H1 (cell line): ENCODE measurements at regions not wholly inside any gene's neighbourhood (a gene's known extent, or its start where the extent isn't known, plus 50 kb on each side); places are given as distances from the start of the nearest gene placed in this dataset.

Experiments used
- CTCF ChIA-PET: fragments of 300-600 bp; sonication (Branson Sonifier 250); formaldehyde crosslinking; loops from one replicate; lab custom pipeline; 2021; ENCODE audit not compliant: partially characterized antibody; lab: Charles Lee
- POLR2A ChIA-PET: fragments of 300-600 bp; sonication (Branson Sonifier 250); formaldehyde crosslinking; loops from one replicate; lab custom pipeline; 2021; ENCODE audit warnings: inconsistent platforms; ENCODE audit not compliant: partially characterized antibody; lab: Charles Lee
- DNase-seq, 2 experiments: peaks; one replicate each; pipeline versions ENCODE4 v3.0.0 to v3.0.0-alpha.2; 2010 to 2022; ENCODE audit warnings: low spot score in 2 of 2, low read depth in 1 of 2, mixed read lengths in 1 of 2
- FAIRE-seq: peaks from 2 replicates; lab custom pipeline; 2011; peaks lifted over from hg19 to GRCh38; lab: Jason Lieb, UNC
- H2AFZ ChIP-seq: 2 replicates; pipeline ENCODE4 v1.8.1; 2012; ENCODE audit warnings: low read length, inconsistent platforms
- H2AK5ac ChIP-seq: 2 replicates; pipeline ENCODE4 v1.6.1; 2013; ENCODE audit warnings: low read depth, low read length
- H2BK120ac ChIP-seq: replicated peaks from 2 replicates; pipeline ENCODE3; 2013; ENCODE audit warnings: low read depth, low read length, inconsistent platforms
- H2BK12ac ChIP-seq: 2 replicates; pipeline ENCODE4 v1.6.1; 2013; ENCODE audit warnings: low read depth, low read length
- H2BK15ac ChIP-seq: 2 replicates; pipeline ENCODE4 v1.6.1; 2013; ENCODE audit warnings: low read length
- H2BK20ac ChIP-seq: 2 replicates; pipeline ENCODE4 v1.6.1; 2013; ENCODE audit warnings: low read length
- H2BK5ac ChIP-seq: 2 replicates; pipeline ENCODE4 v1.6.1; 2013; ENCODE audit warnings: low read depth, low read length
- H3K14ac ChIP-seq: 2 replicates; pipeline ENCODE4 v1.6.1; 2013; ENCODE audit warnings: inconsistent platforms; ENCODE audit not compliant: insufficient read length
- H3K18ac ChIP-seq: 2 replicates; pipeline ENCODE4 v1.6.1; 2013; ENCODE audit warnings: low read length; ENCODE audit errors: extremely low read depth
- H3K23ac ChIP-seq: 2 replicates; pipeline ENCODE4 v1.6.1; 2013; ENCODE audit warnings: inconsistent platforms; ENCODE audit not compliant: insufficient read length
- H3K23me2 ChIP-seq: 2 replicates; pipeline ENCODE4 v1.6.1; 2013; ENCODE audit warnings: low read depth, low read length
- H3K27ac ChIP-seq: 2 replicates; pipeline ENCODE4 v1.6.1; 2011; ENCODE audit warnings: low read depth, low read length, inconsistent platforms
- H3K27me3 ChIP-seq, 4 experiments: replicated peaks in 1 of 4; 1 replicate in 1 of 4; 2 replicates in 3 of 4; pipeline versions ENCODE4 v1.6.1 to v1.8.1; 2011 to 2013; ENCODE audit warnings: low read length in 3 of 4, mild to moderate bottlenecking in 3 of 4, inconsistent platforms in 2 of 4, mixed read lengths in 2 of 4, moderate library complexity in 1 of 4; ENCODE audit not compliant: control insufficient read depth in 3 of 4, insufficient read depth in 3 of 4; ENCODE audit errors: extremely low read depth in 1 of 4
- H3K36me3 ChIP-seq, 4 experiments: 2 replicates each; pipeline versions ENCODE4 v1.6.1 to v1.8.1; 2011 to 2013; ENCODE audit warnings: mild to moderate bottlenecking in 4 of 4, low read length in 3 of 4, moderate library complexity in 2 of 4, control low read depth in 1 of 4, inconsistent platforms in 1 of 4; ENCODE audit not compliant: insufficient read depth in 4 of 4, control insufficient read depth in 2 of 4
- H3K4ac ChIP-seq: replicated peaks from 2 replicates; pipeline ENCODE3; 2013; ENCODE audit warnings: low read length, low read depth, mixed read lengths, inconsistent platforms; ENCODE audit not compliant: insufficient read length
- H3K4me1 ChIP-seq, 4 experiments: replicated peaks in 1 of 4; 1 replicate in 1 of 4; 2 replicates in 3 of 4; pipeline versions ENCODE4 v1.6.1 to v1.8.1; 2011 to 2013; ENCODE audit warnings: low read length in 3 of 4, inconsistent platforms in 2 of 4, mixed read lengths in 1 of 4; ENCODE audit not compliant: insufficient read depth in 4 of 4, control insufficient read depth in 3 of 4
- H3K4me2 ChIP-seq, 2 experiments: 2 replicates each; pipeline versions ENCODE4 v1.6.1 to v1.8.1; 2011 to 2013; ENCODE audit warnings: low read depth in 2 of 2, low read length in 2 of 2, control low read depth in 1 of 2, inconsistent platforms in 1 of 2, mild to moderate bottlenecking in 1 of 2; ENCODE audit not compliant: insufficient read depth in 1 of 2
- H3K4me3 ChIP-seq, 4 experiments: fragments of 200-600, 300-600 bp in 1 of 4; sonication (generic), shearing (Covaris generic), sonication (Bioruptor Twin) in 1 of 4; 2 replicates each; pipeline versions ENCODE4 v1.5.1 to v1.8.1; 2011 to 2016; ENCODE audit warnings: low read length in 4 of 4, low read depth in 3 of 4, control low read depth in 2 of 4, inconsistent platforms in 2 of 4, mild to moderate bottlenecking in 2 of 4, mixed read lengths in 1 of 4, moderate library complexity in 1 of 4; ENCODE audit not compliant: insufficient read depth in 2 of 4; ENCODE audit errors: extremely low read depth in 1 of 4
- H3K56ac ChIP-seq: replicated peaks from 2 replicates; pipeline ENCODE3; 2013; ENCODE audit warnings: low read depth, mild to moderate bottlenecking, mixed read lengths, low read length, inconsistent platforms; ENCODE audit not compliant: insufficient read length
- H3K79me1 ChIP-seq: 2 replicates; pipeline ENCODE4 v1.6.1; 2013; ENCODE audit warnings: low read depth, low read length, control low read depth
- H3K79me2 ChIP-seq, 2 experiments: 2 replicates each; pipeline versions ENCODE4 v1.6.1 to v1.8.1; 2012 to 2013; ENCODE audit warnings: low read length in 2 of 2, mild to moderate bottlenecking in 2 of 2, inconsistent platforms in 1 of 2; ENCODE audit not compliant: insufficient read depth in 2 of 2, control insufficient read depth in 1 of 2
- H3K9ac ChIP-seq, 4 experiments: replicated peaks in 1 of 4; 1 replicate in 1 of 4; 2 replicates in 3 of 4; pipeline versions ENCODE4 v1.6.1 to v1.8.1; 2011 to 2013; ENCODE audit warnings: low read depth in 3 of 4, low read length in 3 of 4, control low read depth in 2 of 4, mild to moderate bottlenecking in 2 of 4, moderate library complexity in 2 of 4, inconsistent platforms in 1 of 4; ENCODE audit errors: extremely low read depth in 1 of 4
- H3K9me3 ChIP-seq, 2 experiments: 2 replicates each; pipeline versions ENCODE4 v1.6.1 to v1.8.1; 2012 to 2013; ENCODE audit warnings: mild to moderate bottlenecking in 2 of 2, moderate library complexity in 2 of 2, control low read depth in 1 of 2, inconsistent platforms in 1 of 2, low read depth in 1 of 2, low read length in 1 of 2, mixed read lengths in 1 of 2; ENCODE audit not compliant: insufficient read depth in 2 of 2
- H4K20me1 ChIP-seq, 2 experiments: replicated peaks in 1 of 2; 2 replicates each; pipeline versions ENCODE3 to v1.8.1; 2011 to 2013; ENCODE audit warnings: inconsistent platforms in 2 of 2, low read length in 2 of 2, mild to moderate bottlenecking in 1 of 2; ENCODE audit not compliant: insufficient read depth in 2 of 2, control insufficient read depth in 1 of 2
- H4K5ac ChIP-seq: 2 replicates; pipeline ENCODE4 v1.6.1; 2013; ENCODE audit warnings: low read length, low read depth, mixed read lengths, inconsistent platforms; ENCODE audit not compliant: insufficient read length
- H4K8ac ChIP-seq: 2 replicates; pipeline ENCODE4 v1.8.0; 2013; ENCODE audit warnings: mild to moderate bottlenecking, moderate library complexity, low read length, inconsistent platforms; ENCODE audit not compliant: insufficient read depth; ENCODE audit errors: extremely low read depth
- H4K91ac ChIP-seq: replicated peaks from 2 replicates; pipeline ENCODE3; 2013; ENCODE audit warnings: low read length, mixed read lengths, inconsistent platforms; ENCODE audit not compliant: insufficient read length
- ATF2 ChIP-seq: IDR thresholded peaks from 2 replicates; pipeline ENCODE4 v1.6.1; 2012; ENCODE audit warnings: low read length, inconsistent platforms
- BCL11A ChIP-seq, 2 experiments: IDR thresholded peaks; one replicate each; pipeline ENCODE4 v1.6.1; 2011; ENCODE audit warnings: low read depth in 2 of 2, low read length in 2 of 2, mild to moderate bottlenecking in 2 of 2
- CBX5 ChIP-seq: fragments of 300-800, 300-1000 bp; sonication (generic); IDR thresholded peaks from 2 replicates; pipeline ENCODE4 v1.7.1; 2016; ENCODE audit warnings: antibody characterized with exemption, low read length, low read depth
- CHD1 ChIP-seq: IDR thresholded peaks from 2 replicates; pipeline ENCODE4 v1.6.1; 2012; ENCODE audit warnings: low read depth, low read length, improper control_type of control experiment
- GTF2F1 ChIP-seq: IDR thresholded peaks from 2 replicates; pipeline ENCODE4 v1.6.1; 2012; ENCODE audit warnings: low read depth, low read length, improper control_type of control experiment, borderline replicate concordance
- JUND ChIP-seq: IDR thresholded peaks from 2 replicates; pipeline ENCODE4 v1.6.1; 2011; ENCODE audit warnings: mild to moderate bottlenecking, improper control_type of control experiment, low read length
- POLR2AphosphoS5 ChIP-seq: IDR thresholded peaks from 2 replicates; pipeline ENCODE4 v1.6.1; 2011; ENCODE audit warnings: low read depth, low read length
- RAD21 ChIP-seq, 2 experiments: IDR thresholded peaks in 1 of 2; conservative IDR thresholded peaks in 1 of 2; 2 replicates each; pipeline ENCODE4 v1.6.1; 2011; ENCODE audit warnings: low read depth in 2 of 2, low read length in 2 of 2, improper control_type of control experiment in 1 of 2, inconsistent platforms in 1 of 2, mild to moderate bottlenecking in 1 of 2, moderate library complexity in 1 of 2
- TAF1 ChIP-seq: IDR thresholded peaks from 2 replicates; pipeline ENCODE4 v1.6.1; 2011; ENCODE audit warnings: mild to moderate bottlenecking, low read depth, low read length
- TCF12 ChIP-seq: IDR thresholded peaks from 2 replicates; pipeline ENCODE4 v1.6.1; 2011; ENCODE audit warnings: low read depth, mild to moderate bottlenecking, low read length
- ZNF274 ChIP-seq: IDR thresholded peaks from 2 replicates; pipeline ENCODE4 v1.7.0; 2012; ENCODE audit warnings: low read length, borderline replicate concordance; ENCODE audit errors: extremely low read depth
- WGBS, 2 experiments: shearing (Covaris generic) in 1 of 2; methylation state at CpG; one replicate each; pipeline versions ENCODE4 v1.1.6 to v1.1.7; 2013 to 2015; ENCODE audit warnings: low lambda C conversion rate in 2 of 2, mixed read lengths in 2 of 2, inconsistent platforms in 1 of 2, low coverage in 1 of 2, missing lambda C conversion rate in 1 of 2; ENCODE audit not compliant: insufficient replicate concordance in 2 of 2, insufficient coverage in 1 of 2, insufficient read length in 1 of 2; ENCODE audit errors: extremely low coverage in 1 of 2, missing lambda C conversion rate in 1 of 2; 5-methylcytosine and 5-hydroxymethylcytosine counted together

- Histone ChIP-seq H2AFZ (peak overlapping the region; percentile 30; the same call in 1 of the 2 replicates), H2BK12ac (no peak overlapping the region), H4K8ac (no peak overlapping the region), H3K14ac (no peak overlapping the region), H2BK5ac (no peak overlapping the region), H4K91ac (no peak overlapping the region), H3K36me3 (no peaks in the 10 kb centered on the region), H3K4me3 (no peak overlapping the region), H2AK5ac (no peak overlapping the region), H3K56ac (no peak overlapping the region), H3K27ac (no peak overlapping the region), H4K20me1 (no peaks in the 10 kb centered on the region), H3K9me3 (no peaks in the 10 kb centered on the region), H2BK15ac (no peak overlapping the region), H3K18ac (no peak overlapping the region), H4K5ac (no peak overlapping the region), H3K23me2 (no peaks in the 10 kb centered on the region), H3K79me2 (no peaks in the 10 kb centered on the region), H3K4me2 (no peak overlapping the region), H3K4ac (no peak overlapping the region), H3K27me3 (no peaks in the 10 kb centered on the region), H2BK120ac (no peak overlapping the region), H3K79me1 (no peaks in the 10 kb centered on the region), H3K23ac (no peak overlapping the region), H3K9ac (no peak overlapping the region), H2BK20ac (no peak overlapping the region), H3K4me1 (peaks cover 0 to 9% (median 4%) of the 10 kb centered on the region in 4 experiments; a peak in 6 of 7 replicates)
- ChIA-PET CTCF (interaction anchor here (1.2 to 1.7 kb wide), 5 partner anchors 22 to 160 kb away, joined by 3 to 4 read pairs (median 3); no protein-coding TSS in a partner anchor), POLR2A (no interaction called here)
- 81% methylated on average over 7 of the region's 7 CpGs; no CpG with 5 or more reads in 1 of the 2 experiments for WGBS, 2 experiments
- FAIRE-seq (no peak), DNase-seq (no peak)
- TF ChIP-seq ZNF274: no peak
- no peak for TF ChIP-seq ATF2
- TF ChIP-seq POLR2AphosphoS5: no peak
- no peak for TF ChIP-seq TCF12
- TF ChIP-seq GTF2F1: no peak
- no peak for TF ChIP-seq TAF1
- no peak for TF ChIP-seq RAD21 (IDR thresholded peaks at IDR 0.05 in 1 of 2, conservative IDR thresholded peaks at IDR 0.05 in 1 of 2; ENCODE audit: low read depth in 2 of 2, low read length in 2 of 2)
- no peak for TF ChIP-seq CHD1
- no peak for TF ChIP-seq JUND
- no peak for TF ChIP-seq CBX5
- no peak for TF ChIP-seq BCL11A (IDR thresholded peaks at IDR 0.05; ENCODE audit: low read depth in 2 of 2, low read length in 2 of 2)
These were observed 83.4 kb upstream of the SMNDC1 start for GRCh38 chr10:110387983-110388686.
